ENCODE measurements at regions not wholly inside any gene's neighbourhood (a gene's known extent, or its start where the extent isn't known, plus 50 kb on each side); places are given as distances from the start of the nearest gene placed in this dataset.

- in situ Hi-C loops (cut with MboI) (loop anchor here (10.0 kb wide), 1 partner anchor 472 kb away; no protein-coding TSS in a partner anchor), intact Hi-C loops (cut with micrococcal nuclease) (no loop called here)
- Histone ChIP-seq H2AFZ (ENCODE audit: low read depth, low read length) (no peak overlapping the region), H3K9ac (ENCODE audit: insufficient read depth in 1 of 2, low read depth in 2 of 2, low read length in 2 of 2) (no peak overlapping the region), H3K9me1 (ENCODE audit: control insufficient read depth, insufficient read depth, low read length) (no peaks in the 10 kb centered on the region), H3K4me2 (ENCODE audit: insufficient read depth, low read length) (no peak overlapping the region), H4K20me1 (replicated peaks; ENCODE audit: control insufficient read depth, insufficient read depth, low read length) (no peaks in the 10 kb centered on the region), H3K27me3 (ENCODE audit: control insufficient read depth in 2 of 2, insufficient read depth in 2 of 2, low read length in 2 of 2) (no peaks in the 10 kb centered on the region), H3K9me3 (replicated peaks; ENCODE audit: control insufficient read depth, insufficient read depth, low read depth, low read length) (no peaks in the 10 kb centered on the region), H3K79me2 (ENCODE audit: control insufficient read depth, insufficient read depth, low read length) (no peaks in the 10 kb centered on the region), H3K27ac (ENCODE audit: extremely low read depth, low read depth, low read length) (no peak overlapping the region), H3K36me3 (ENCODE audit: control insufficient read depth, insufficient read depth, low read length) (no peaks in the 10 kb centered on the region), H3K4me3 (no peak overlapping the region), H3K4me1 (replicated peaks in 1 of 2; ENCODE audit: control insufficient read depth in 2 of 2, insufficient read depth in 2 of 2, low read length in 2 of 2) (no peaks in the 10 kb centered on the region)
- TF ChIP-seq POLR2G (IDR thresholded peaks at IDR 0.05; ENCODE audit: low read depth, low read length) (no peak), TOE1 (IDR thresholded peaks at IDR 0.05; ENCODE audit: borderline replicate concordance) (no peak), TOE1 (CRISPR knock-in tag; IDR thresholded peaks at IDR 0.05; ENCODE audit: borderline replicate concordance, low read depth) (no peak), TAF15 (IDR thresholded peaks at IDR 0.05; ENCODE audit: low read depth, low read length) (no peak), SP1 (CRISPR knock-in tag; IDR thresholded peaks at IDR 0.05) (no peak), XRCC4 (IDR thresholded peaks at IDR 0.05; ENCODE audit: extremely low read depth, insufficient read depth, insufficient read length) (no peak), CBFA2T3 (IDR thresholded peaks at IDR 0.05) (no peak), SRF (CRISPR knock-in tag; IDR thresholded peaks at IDR 0.05) (no peak), SREBF2 (CRISPR knock-in tag; IDR thresholded peaks at IDR 0.05) (no peak), MBD1 (CRISPR knock-in tag; IDR thresholded peaks at IDR 0.05) (no peak), HNRNPLL (IDR thresholded peaks at IDR 0.05; ENCODE audit: low read depth, low read length, poor library complexity, severe bottlenecking) (no peak)
- FAIRE-seq (no peak), ATAC-seq (no peak), DNase-seq (ENCODE audit: extremely low read depth in 1 of 4, low spot score in 3 of 4) (no peak)
- no TSS peak for BruUV-seq (replicated peaks)
- CTCF ChIA-PET (ENCODE audit: low intra/inter-chr PET ratio) = no interaction called here
- POLR2A ChIA-PET = no interaction called here
These were observed 784.1 kb upstream of the CDH7 start for GRCh38 chr18:64966667-64967066.

Data from K562 (cell line).